Stomach (tissue), 4 donors: ENCODE measurements at regions not wholly inside any gene's neighbourhood (a gene's known extent, or its start where the extent isn't known, plus 50 kb on each side); places are given as distances from the start of the nearest gene placed in this dataset.

ENCODE experiments used
- CTCF ChIP-seq, 7 experiments: fragments of 450-650 bp in 4 of 7; fragments of 200-600 bp in 3 of 7; sonication (generic) in 3 of 7; IDR thresholded peaks; one replicate each; pipeline ENCODE4 v1.5.1; 2016 to 2019; ENCODE audit warnings: antibody characterized with exemption in 7 of 7, control low read depth in 2 of 7, mild to moderate bottlenecking in 1 of 7
- EP300 ChIP-seq: sonication (generic); formaldehyde crosslinking; IDR thresholded peaks from one replicate; pipeline ENCODE4 v1.6.1; 2017; ENCODE audit warnings: antibody characterized with exemption
- POLR2A ChIP-seq, 4 donors: fragments of 450-650 bp; IDR thresholded peaks; one replicate each; pipeline ENCODE4 v1.6.1; 2016; ENCODE audit warnings: antibody characterized with exemption in 4 of 4, control low read depth in 2 of 4, mild to moderate bottlenecking in 1 of 4, moderate library complexity in 1 of 4

- TF ChIP-seq CTCF (IDR thresholded peaks at IDR 0.05) (no peak), POLR2A (IDR thresholded peaks at IDR 0.05) (no peak), EP300 (no peak)
Observed at GRCh38 chr13:103325672-103326071, 259.5 kb upstream of the SLC10A2 start.
